ENCODE measurements at regions not wholly inside any gene's neighbourhood (a gene's known extent, or its start where the extent isn't known, plus 50 kb on each side); places are given as distances from the start of the nearest gene placed in this dataset.
"Not testable (repeated sequence)": the region's sequence is repeated elsewhere in the genome, so short reads cannot be mapped to it uniquely, and the experiment has no call there.

GRCh38 chr4:128422296-128422695 lies 134.7 kb upstream of the PGRMC2 start:
- not testable (repeated sequence) for TF ChIP-seq CTCF (IDR thresholded peaks at IDR 0.05 in 4 of 5, conservative IDR thresholded peaks at IDR 0.05 in 1 of 5); POLR2A (IDR thresholded peaks at IDR 0.05)

All from gastrocnemius medialis (tissue), 4 donors.